Gastrocnemius medialis (tissue), 4 donors: ENCODE measurements at regions not wholly inside any gene's neighbourhood (a gene's known extent, or its start where the extent isn't known, plus 50 kb on each side); places are given as distances from the start of the nearest gene placed in this dataset.

ENCODE experiments used
- POLR2A ChIP-seq, 2 donors: fragments of 450-650 bp; IDR thresholded peaks; one replicate each; pipeline ENCODE4 v1.6.1; 2017; ENCODE audit warnings: antibody characterized with exemption in 2 of 2, mild to moderate bottlenecking in 2 of 2, moderate library complexity in 2 of 2
- TF ChIP-seq, protein P1 (sequence below), 5 experiments: fragments of 450-650 bp in 3 of 5; fragments of 200-600 bp in 2 of 5; sonication (generic) in 2 of 5; IDR thresholded peaks in 4 of 5; conservative IDR thresholded peaks in 1 of 5; 1 replicate in 4 of 5; 2 replicates in 1 of 5; pipeline ENCODE4 v1.5.1; 2016 to 2019; ENCODE audit warnings: antibody characterized with exemption in 5 of 5, mild to moderate bottlenecking in 3 of 5, moderate library complexity in 3 of 5

DNA sequence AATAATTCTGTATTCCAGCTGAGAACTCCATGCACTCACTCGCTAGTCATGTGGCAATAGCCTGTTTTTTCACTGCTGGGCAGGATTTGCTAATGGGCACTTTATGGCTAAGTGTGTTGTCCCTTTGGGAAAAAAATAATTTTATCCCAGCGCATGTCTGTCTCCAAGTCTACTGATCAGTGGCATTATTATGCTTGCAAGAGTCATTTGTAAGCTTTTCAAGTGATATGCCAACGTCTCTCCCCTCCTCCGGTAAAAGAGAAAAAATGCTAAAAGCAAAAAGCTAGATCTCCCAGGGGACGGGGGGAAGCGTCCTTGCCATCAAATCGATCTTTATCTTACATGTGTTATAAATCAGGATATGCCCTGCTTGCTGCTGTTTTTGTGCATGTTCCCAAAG lies 407.7 kb downstream of the CDH26 start:
- TF ChIP-seq, protein P1, sequence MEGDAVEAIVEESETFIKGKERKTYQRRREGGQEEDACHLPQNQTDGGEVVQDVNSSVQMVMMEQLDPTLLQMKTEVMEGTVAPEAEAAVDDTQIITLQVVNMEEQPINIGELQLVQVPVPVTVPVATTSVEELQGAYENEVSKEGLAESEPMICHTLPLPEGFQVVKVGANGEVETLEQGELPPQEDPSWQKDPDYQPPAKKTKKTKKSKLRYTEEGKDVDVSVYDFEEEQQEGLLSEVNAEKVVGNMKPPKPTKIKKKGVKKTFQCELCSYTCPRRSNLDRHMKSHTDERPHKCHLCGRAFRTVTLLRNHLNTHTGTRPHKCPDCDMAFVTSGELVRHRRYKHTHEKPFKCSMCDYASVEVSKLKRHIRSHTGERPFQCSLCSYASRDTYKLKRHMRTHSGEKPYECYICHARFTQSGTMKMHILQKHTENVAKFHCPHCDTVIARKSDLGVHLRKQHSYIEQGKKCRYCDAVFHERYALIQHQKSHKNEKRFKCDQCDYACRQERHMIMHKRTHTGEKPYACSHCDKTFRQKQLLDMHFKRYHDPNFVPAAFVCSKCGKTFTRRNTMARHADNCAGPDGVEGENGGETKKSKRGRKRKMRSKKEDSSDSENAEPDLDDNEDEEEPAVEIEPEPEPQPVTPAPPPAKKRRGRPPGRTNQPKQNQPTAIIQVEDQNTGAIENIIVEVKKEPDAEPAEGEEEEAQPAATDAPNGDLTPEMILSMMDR (IDR thresholded peaks at IDR 0.05 in 4 of 5, conservative IDR thresholded peaks at IDR 0.05 in 1 of 5) = no peak
- no peak for TF ChIP-seq POLR2A (IDR thresholded peaks at IDR 0.05)
